ENCODE measurements at regions not wholly inside any gene's neighbourhood (a gene's known extent, or its start where the extent isn't known, plus 50 kb on each side); places are given as distances from the start of the nearest gene placed in this dataset.

DNA sequence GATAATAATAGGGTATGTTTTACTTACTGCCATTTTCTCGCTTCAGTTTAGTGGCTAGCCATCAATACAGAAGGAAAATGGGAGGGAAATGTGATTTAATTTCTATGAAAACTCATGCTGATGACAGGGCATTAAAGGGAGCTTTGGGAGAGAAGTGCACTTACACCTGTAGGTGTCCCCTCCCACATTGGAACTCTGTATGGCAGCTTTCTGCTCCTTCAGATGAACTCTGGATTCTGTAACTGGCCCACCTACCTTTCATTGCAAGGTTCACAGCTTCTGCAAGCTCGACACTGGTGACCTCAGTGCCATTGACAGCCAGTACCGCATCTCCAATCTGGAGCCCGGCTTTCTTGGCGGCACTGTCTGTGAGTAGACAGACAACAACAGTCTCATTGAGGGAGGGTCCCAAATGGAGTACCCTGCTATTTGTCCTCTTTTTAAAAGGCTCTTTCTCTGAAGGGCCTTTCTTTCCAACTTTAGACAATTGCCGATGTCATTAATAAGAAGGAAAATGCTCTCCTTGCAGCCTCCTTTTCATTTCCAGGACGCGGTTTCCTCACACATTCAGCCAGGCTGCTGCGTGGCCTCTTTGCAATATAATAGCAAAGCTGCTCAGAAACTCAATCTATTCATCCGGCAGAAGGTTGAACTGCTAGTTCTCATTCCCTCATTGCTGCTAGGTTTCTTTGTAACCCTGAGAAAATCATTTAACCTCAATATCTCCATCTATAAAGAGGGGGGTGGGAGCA lies 63.6 kb downstream of the NUDT12 start:
- intact Hi-C loops (cut with DNase I): no loop called here
- DNase-seq: no peak
- ATAC-seq: no peak

DNA sequence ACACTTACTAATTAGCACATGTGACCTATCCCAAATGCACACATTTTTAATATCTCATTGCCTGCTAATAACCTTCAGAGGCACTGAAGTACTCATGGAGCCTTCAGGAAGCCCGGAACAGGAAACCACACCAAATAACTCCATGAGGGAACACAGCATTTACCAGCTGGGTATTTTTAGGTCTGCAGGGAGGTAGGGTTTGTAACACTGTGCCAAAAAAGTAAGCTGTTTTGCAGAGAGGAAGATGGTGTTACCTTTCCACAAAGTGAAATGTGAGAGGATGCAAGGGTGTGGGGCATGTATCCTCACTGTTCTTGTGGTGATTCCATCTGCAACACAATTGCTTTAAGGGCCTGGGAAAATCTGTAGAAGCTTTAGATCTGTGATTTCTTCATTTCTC lies 64.4 kb downstream of the NUDT12 start:
- DNase-seq (no peak), ATAC-seq (peak in 1 of 2 donors; percentile 47)
- intact Hi-C loops (cut with DNase I): no loop called here

DNA sequence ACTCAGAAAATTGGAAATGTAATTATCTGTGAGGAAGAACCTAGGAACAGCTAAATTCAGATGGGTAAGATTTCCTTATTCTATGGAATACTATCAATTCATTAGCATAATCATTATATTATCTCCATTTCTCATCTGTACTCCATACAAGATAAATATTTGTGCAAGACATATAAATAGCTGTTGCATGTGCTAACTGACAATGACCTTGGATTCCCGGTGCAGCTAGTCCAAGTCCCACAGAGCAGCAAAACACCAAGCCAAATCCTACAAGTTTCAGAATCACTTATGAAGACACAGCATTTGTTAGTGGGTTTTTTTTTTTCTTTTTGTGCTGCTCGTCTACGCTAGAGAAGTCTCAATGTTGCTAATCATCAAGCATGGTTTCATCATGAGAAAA lies 64.8 kb downstream of the NUDT12 start:
- intact Hi-C loops (cut with DNase I): no loop called here
- no peak for DNase-seq
- ATAC-seq: no peak

DNA sequence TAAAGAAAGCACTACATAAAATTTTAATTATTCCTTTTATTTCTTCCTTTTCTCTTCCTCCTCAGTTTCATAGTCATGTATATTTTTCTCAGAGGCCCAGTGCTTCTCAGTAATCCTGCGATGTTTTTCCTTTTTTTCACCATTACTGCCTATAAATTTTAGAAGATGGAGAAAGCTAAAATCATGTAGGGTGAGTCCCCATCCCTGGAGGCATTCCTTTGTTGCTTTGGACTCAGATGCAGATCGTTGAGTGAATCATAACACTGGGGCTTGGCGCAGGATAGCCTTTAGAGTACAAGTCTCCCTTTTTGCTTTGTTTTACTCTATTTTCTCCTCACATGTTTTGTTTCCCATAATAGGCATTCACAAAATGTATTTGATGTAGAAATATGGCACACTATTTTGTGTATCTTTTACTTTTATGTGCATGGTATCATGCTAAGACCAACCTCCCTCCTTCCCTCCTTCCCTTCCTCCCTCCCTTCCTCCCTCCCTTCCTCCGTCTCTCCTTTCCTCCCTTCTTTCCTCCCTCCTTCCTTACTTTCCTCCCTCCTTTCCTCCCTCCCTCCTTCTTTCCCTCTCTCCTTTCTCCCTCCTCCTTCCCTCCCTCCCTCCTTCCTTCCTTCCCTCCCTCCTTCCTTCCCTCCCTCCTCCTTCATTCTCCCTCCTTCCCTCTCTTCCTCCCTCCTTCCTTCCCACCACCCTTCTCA lies 72.4 kb downstream of the NUDT12 start:
- ATAC-seq: no peak
- DNase-seq: no peak
- intact Hi-C loops (cut with DNase I): no loop called here

DNA sequence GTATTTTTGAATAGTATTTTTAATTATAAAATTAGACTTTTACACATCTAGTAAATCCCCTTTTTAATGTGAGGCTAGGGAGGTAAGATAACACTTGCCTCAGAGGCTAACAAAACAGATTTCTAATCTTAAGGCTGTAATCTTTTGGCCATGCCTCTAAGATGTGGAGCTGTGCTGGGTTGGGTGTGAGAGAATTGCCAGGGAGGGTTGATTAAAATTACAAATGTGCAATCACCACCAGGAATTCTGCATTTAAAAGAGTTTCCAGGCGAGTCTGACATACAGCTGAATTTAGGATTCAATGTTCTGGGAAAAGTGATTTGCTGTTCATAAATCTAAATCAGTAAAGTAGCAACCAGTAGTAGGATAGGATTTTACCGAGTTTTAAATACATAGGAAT lies 73.3 kb downstream of the NUDT12 start:
- ATAC-seq (no peak), DNase-seq (no peak)
- intact Hi-C loops (cut with DNase I): no loop called here

DNA sequence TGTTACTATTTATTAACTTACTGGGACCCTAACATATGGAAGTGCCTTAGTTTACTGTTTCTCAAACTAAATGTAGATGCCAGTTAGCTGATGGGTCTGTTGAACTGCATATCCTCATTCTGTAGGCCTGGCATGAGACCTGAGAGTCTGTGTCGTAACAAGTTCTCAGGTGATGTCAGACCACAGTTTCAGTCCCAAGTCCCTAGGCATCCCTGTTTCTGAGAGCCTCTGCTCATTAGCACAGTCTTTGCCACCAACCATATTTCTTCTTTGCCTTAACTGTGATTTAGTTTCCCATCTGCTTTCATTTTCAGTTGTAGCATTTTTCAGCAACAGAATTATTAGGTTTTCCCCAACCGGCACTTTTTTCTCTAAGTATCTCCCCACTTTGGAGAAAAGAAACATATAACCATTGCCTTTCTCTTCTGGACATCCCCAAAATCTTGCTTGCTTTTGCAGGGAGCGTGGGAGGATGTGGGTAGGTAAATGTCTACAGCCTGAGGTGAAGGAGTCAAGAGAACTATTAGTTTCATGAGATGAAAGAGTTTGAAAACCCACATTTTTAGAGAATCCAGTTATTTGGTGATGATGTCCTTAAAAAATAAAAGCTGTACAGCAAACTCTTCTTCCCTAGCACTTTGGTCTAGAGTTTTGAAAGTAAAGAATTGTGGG lies 74.6 kb downstream of the NUDT12 start:
- no peak for ATAC-seq
- intact Hi-C loops (cut with DNase I): no loop called here

DNA sequence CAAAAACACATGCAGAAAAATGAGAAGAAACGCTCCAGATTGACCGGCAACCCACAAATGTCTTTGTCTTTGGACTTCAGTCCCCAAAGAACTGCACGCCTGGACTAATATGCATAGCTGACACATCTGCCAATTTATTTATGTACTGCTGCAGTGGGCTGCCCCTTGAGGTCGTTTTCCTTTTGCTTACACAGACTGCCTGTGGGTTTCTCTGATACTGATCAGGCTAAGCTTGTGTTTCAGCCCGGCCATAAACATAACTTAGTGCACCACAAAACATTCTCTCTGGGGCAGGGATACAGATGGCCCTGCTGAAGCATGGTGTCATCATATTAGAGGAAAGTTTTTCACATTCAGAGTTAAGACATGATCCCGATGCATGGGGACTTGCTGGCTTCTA lies 75.4 kb downstream of the NUDT12 start:
- intact Hi-C loops (cut with DNase I): no loop called here
- DNase-seq: no peak
- no peak for ATAC-seq

More for the DNA sequence above, 74.6 kb downstream of the NUDT12 start:
- DNase-seq: no peak

DNA sequence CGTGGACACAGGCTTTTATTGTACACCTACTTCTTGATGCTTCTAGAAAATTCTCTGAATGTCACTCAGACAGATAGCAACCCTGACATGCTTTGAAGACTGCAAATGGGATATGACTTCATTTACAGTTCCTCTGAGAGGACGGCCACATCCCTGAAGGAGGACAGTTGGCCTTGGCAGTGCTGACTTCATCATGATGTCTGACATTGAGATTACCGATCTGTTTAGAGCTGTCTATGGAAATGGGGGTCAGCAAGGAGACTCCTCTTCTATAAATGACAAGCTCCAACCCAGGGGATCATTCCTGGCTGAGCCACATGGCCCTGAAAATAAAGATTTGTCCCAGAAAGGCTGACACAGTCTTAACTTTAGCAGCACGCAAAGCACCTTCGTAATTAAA lies 75.8 kb downstream of the NUDT12 start:
- intact Hi-C loops (cut with DNase I): no loop called here
- ATAC-seq (no peak), DNase-seq (no peak)

DNA sequence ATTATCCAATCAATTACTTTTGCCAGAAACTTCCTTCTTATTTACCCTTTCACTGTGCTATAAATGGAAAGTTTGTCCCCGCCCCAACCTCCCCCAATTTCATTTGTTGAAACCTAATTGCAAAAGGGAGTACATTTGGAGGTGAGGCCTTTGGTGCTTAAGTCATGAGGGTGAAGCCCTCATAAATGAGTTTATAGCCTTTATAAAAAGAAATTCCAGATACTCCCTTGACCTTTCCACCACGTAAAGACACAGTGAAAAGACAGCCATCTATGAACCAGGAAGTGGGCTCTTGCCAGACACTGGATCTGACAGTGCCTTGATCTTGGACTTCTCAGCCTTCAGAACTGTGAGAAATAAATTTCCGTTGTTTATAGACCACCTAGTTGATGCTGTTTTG lies 82.3 kb downstream of the NUDT12 start:
- no peak for DNase-seq
- intact Hi-C loops (cut with DNase I): no loop called here
- ATAC-seq: no peak

DNA sequence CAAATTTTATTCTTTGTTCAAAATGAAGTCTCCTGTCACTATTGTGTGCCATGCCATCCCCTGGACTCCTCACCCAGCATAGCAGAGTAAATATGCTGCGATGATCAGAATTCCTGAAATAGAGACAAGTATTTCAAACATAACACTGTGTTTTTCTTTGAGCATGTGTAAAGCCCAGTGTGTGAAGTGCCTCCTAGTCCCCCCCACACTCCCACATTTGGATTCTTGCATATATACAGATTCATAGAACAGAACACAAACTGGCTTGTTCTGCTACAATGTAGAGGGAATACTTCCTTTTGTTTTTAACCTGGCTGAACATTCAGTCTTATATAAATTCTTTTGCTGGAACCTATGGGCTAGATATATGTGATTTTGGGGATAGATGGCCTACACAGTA lies 84.9 kb downstream of the NUDT12 start:
- intact Hi-C loops (cut with DNase I): loop anchor here in 1 of 2 donors (5.0 kb wide), 1 partner anchor 245 kb away; no protein-coding TSS in a partner anchor
- ATAC-seq (no peak), DNase-seq (no peak)

DNA sequence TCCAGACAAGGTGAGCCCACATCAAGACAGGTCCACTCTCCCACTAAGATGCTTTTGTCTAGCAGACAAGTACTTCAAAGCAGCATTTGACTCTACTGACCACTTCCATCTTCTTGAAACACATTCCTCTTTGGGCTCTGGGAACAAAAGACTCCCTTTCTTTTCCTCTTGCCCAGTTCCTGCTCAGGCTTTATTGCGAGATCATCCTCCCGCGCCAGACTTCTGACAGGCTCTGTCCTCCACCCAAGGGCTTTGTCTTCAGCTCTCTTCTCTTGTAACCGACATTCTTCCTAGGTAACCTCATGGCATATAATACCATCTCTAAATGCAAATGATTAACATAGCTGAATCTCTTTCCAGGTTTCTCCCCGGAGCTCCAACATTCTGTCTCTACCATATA lies 85.8 kb downstream of the NUDT12 start:
- intact Hi-C loops (cut with DNase I): loop anchor here in 1 of 2 donors (5.0 kb wide), 1 partner anchor 245 kb away; no protein-coding TSS in a partner anchor
- DNase-seq (no peak), ATAC-seq (no peak)

DNA sequence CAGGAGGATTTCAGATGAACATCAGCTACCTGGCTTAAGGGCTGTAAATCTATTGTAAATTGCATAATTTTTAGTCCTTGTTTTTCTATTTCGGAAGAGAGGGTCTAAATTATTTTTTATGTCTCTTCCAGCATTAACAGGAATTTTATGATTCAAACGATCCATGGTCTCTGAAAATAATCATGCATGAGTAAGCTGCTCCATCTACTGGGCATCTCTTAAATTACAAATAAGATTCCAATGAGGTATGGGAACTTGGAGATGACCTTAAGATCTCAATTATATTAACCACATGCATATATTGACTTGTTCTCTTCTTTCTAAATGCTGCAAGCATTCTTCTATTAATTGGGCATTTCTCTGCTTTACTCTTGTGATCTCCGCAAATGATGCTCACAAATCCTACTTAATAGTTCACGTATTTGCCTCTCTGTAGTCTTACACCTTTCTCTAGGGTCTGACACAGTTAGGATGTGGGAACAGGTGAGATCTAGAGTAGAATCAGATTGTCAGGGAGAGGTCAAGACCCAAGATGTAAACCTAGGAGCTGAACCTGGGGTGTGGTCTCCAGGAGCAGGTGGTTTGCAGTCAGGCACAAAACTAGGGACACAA lies 86.9 kb downstream of the NUDT12 start:
- ATAC-seq (peak in 1 of 2 donors; percentile 39), DNase-seq (no peak)
- intact Hi-C loops (cut with DNase I): loop anchor here (1.0 to 5.0 kb wide), 2 partner anchors 243 kb away; no protein-coding TSS in a partner anchor

DNA sequence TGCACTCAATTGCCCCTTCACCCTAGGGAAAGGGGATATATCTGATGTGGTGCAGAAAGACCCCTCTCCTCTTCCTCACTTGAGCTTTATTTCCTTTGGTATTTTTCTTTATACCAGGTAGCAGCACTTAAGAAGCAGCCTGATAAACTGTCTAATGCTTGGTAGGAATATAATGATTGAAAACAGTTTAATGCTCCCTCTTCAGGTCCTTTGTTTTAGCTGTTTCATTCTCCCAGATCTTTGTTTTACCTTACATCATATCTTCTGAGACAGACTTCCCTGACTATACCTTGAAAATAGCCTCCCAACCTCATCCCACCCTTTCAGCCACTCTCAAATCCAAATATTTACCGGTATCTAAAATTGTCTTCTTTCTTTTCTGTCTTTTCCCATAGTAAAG lies 87.9 kb downstream of the NUDT12 start:
- DNase-seq: no peak
- intact Hi-C loops (cut with DNase I): loop anchor here (1.0 to 5.0 kb wide), 2 partner anchors 242 kb away; no protein-coding TSS in a partner anchor
- no peak for ATAC-seq

DNA sequence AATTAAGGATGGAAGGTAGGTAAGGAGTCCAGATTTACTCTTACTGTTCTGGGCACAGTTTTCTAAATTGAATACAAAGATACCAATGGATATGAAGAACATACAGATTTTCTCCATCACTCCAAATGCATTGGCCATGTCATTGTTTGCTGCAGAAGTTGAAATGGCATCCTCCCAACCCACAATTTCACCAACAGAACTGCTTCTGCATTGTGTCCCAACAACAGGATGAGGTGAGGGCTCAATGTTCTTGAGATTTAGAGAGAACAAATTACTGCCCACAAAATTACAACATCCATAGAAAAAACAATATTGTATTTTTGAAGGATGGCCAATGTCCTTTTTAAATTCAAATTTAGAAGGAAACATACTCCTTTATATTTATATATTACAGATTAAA lies 88.9 kb downstream of the NUDT12 start:
- intact Hi-C loops (cut with DNase I): no loop called here
- DNase-seq (no peak), ATAC-seq (no peak)

DNA sequence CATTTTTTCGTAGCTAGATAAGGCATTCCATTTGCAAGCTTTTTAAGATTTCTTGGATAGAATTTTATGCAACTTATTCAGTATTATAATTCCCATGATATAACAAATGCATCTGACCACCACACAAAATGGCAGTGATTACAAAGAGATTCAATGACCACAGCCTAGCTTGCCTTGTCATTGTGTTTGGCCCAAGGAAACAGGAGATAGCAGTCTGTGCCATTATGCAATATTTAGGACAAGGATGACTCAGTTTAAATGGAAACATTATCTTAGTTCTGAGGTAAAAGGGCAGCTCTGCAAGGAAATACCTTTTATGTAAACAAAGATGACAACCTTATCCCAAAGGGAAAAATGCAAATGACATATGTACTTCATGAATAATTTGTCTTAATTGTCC lies 89.8 kb downstream of the NUDT12 start:
- ATAC-seq (no peak), DNase-seq (no peak)
- intact Hi-C loops (cut with DNase I): no loop called here

DNA sequence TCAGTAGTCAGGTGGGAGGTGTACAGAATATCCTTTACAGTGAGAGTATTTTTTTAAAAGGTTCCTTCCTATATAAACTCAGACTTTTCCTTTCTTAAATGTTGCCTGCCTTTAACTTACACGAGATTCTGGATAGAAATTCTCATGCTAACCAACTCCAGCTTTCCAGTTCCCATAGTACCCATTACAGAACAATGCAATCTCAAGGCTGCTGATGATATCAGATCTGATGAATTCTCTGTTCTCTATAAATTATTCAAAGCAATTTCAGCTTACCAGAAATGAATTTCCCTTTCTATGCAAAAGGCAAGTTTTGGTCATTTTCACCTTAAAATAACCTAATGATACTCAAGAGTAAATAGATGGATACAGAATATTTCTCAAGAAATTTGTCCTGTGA lies 90.3 kb downstream of the NUDT12 start:
- DNase-seq (no peak), ATAC-seq (no peak)
- intact Hi-C loops (cut with DNase I): no loop called here

DNA sequence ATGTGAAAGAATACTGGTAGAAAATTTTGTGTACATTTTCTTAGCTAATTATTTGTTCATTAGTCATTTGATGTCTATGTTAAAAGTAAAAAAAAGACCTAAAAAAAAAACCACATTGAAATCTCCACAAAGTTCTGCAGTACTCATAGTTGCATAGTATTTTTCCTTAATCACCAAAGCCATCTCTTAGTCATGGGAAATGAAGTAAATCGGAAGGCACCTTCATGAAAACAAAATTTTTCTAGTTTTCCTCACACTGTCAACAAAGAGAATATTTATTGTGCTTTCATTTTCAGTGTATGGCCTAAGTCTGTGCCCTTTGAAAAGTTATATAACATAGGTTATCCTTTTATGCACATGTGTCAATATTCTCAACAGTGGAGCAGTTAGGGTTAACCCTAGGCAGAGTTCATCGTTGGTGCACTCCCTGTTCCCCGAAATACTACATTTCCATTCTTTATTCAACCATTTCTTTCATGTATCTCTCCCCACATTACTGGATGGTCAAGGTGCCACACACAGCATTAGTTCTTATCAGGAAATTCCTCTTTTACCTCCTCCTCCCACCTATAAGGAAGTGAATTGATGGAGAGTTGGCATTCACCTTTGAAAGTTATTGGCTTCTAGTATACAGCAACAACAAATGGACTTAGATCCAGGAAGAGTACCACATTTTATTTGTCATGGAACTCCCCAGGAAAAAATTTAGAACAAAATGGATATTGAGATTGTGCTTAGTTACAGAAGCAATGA lies 93.1 kb downstream of the NUDT12 start:
- DNase-seq (no peak), ATAC-seq (no peak)
- intact Hi-C loops (cut with DNase I): no loop called here

DNA sequence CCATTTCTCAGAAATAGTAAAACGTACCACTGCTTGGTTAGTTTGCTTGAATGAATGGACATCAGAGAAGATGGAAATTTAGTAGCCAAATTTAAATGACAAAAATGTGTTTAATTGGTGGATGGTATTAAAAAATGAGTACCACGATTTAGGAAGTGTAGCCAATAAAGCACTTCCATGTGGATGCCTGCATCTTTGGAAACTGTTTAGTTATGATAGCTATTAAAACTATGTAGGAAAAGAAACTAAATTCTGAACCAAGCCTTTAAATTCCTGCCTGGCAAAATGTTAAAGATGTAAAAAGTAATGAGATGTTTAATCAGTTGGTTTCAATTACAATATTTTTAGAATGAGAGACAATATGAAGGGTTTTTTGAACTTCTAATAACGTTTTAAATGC lies 94.8 kb downstream of the NUDT12 start:
- DNase-seq (no peak), ATAC-seq (no peak)
- intact Hi-C loops (cut with DNase I): no loop called here

DNA sequence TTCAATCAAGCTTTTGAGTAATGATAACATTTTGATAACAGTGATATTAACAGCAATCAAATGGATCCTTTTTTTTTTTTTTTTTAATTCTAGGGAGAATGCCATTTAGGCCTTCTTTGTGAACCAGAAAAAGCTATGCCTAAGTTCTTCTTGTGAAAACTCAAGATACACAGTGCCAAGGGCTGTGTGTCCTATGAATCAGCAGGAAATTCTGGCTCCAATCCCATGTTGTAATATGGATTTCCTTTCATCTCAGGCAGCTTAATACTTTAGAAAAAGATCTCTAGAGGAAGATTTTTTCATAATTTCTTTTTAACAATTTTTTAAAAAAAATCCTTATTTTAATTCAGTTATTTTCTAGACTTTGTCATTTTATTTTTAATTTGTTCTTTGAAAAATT lies 96.1 kb downstream of the NUDT12 start:
- DNase-seq (no peak), ATAC-seq (no peak)
- intact Hi-C loops (cut with DNase I): no loop called here

Data from left cardiac atrium (tissue), 4 donors.